ENCODE measurements at regions not wholly inside any gene's neighbourhood (a gene's known extent, or its start where the extent isn't known, plus 50 kb on each side); places are given as distances from the start of the nearest gene placed in this dataset.

GRCh38 chr19:31907661-31908060, 437.7 kb upstream of the ZNF507 start:
- TF ChIP-seq TCF7L2 (IDR thresholded peaks at IDR 0.05; ENCODE audit: low read depth, low read length) (no peak), CBX5 (CRISPR knock-in tag; IDR thresholded peaks at IDR 0.05; ENCODE audit: borderline replicate concordance) (no peak), EZH2 (conservative IDR thresholded peaks at IDR 0.05; ENCODE audit: low read depth, low read length) (no peak), CBFB (CRISPR knock-in tag; IDR thresholded peaks at IDR 0.05) (no peak), SIN3A (IDR thresholded peaks at IDR 0.05; ENCODE audit: borderline replicate concordance, low read depth, low read length) (no peak), YEATS2 (CRISPR knock-in tag; IDR thresholded peaks at IDR 0.05; ENCODE audit: borderline replicate concordance) (no peak), POLR2AphosphoS5 (IDR thresholded peaks at IDR 0.05; ENCODE audit: low read depth, low read length) (no peak)
- TF ChIP-seq, protein P1, sequence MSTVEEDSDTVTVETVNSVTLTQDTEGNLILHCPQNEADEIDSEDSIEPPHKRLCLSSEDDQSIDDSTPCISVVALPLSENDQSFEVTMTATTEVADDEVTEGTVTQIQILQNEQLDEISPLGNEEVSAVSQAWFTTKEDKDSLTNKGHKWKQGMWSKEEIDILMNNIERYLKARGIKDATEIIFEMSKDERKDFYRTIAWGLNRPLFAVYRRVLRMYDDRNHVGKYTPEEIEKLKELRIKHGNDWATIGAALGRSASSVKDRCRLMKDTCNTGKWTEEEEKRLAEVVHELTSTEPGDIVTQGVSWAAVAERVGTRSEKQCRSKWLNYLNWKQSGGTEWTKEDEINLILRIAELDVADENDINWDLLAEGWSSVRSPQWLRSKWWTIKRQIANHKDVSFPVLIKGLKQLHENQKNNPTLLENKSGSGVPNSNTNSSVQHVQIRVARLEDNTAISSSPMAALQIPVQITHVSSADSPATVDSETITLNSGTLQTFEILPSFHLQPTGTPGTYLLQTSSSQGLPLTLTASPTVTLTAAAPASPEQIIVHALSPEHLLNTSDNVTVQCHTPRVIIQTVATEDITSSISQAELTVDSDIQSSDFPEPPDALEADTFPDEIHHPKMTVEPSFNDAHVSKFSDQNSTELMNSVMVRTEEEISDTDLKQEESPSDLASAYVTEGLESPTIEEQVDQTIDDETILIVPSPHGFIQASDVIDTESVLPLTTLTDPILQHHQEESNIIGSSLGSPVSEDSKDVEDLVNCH (CRISPR knock-in tag; IDR thresholded peaks at IDR 0.05) = no peak

All from HepG2 (cell line).